Bronchial epithelial cell (primary cell): ENCODE measurements at regions not wholly inside any gene's neighbourhood (a gene's known extent, or its start where the extent isn't known, plus 50 kb on each side); places are given as distances from the start of the nearest gene placed in this dataset.
A peak's percentile ranks its signal among the peaks of the same experiment; 100 is the strongest.

Experiments used
- DNase-seq: peaks from one replicate; pipeline ENCODE4 v3.0.0-alpha.2; 2010; ENCODE audit warnings: low read depth
- FAIRE-seq: peaks from 2 replicates; lab custom pipeline; 2011; peaks lifted over from hg19 to GRCh38; lab: Jason Lieb, UNC
- H3K27me3 ChIP-seq: 2 replicates; pipeline ENCODE4 v1.5.1; 2011; ENCODE audit warnings: low read length; ENCODE audit not compliant: control insufficient read depth, insufficient read depth
- H3K36me3 ChIP-seq: 2 replicates; pipeline ENCODE4 v1.5.1; 2011; ENCODE audit warnings: low read length; ENCODE audit not compliant: control insufficient read depth, insufficient read depth
- H3K4me3 ChIP-seq: 2 replicates; pipeline ENCODE4 v1.5.1; 2011; ENCODE audit warnings: mild to moderate bottlenecking, low read depth, low read length, control low read depth
- CTCF ChIP-seq: IDR thresholded peaks from 2 replicates; pipeline ENCODE4 v1.5.1; 2011; ENCODE audit warnings: mild to moderate bottlenecking, moderate library complexity, low read length, control low read depth, inconsistent platforms; ENCODE audit not compliant: insufficient read depth, severe bottlenecking

DNA sequence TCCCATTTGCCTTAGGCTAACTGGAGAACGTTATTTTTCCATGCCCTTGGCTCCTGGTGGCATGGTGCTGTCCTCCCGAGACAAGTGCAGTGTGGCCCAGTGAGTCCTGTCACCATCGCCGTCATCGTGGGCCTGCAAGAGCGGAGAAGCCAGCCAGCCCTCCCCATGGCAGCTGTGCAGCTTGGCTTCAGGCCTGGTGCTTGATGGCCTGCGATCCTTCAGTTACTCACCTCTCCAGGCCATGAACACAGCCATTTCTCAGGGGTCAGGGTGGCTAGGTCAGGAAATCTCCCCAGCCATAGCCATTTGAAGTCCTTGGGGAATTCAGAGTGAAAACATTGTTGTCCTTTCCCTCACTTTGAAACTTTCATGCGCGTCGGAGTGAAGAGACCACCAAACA, 189.0 kb upstream of the RGMA start:
- no peaks in the 10 kb centered on the region for H3K27me3 ChIP-seq

GRCh38 chr15:93274257-93274656, 185.2 kb upstream of the RGMA start:
- H3K4me3 ChIP-seq: no peak overlapping the region
- no peaks in the 10 kb centered on the region for H3K36me3 ChIP-seq
- FAIRE-seq (no peak), DNase-seq (no peak)
- no peaks in the 10 kb centered on the region for H3K27me3 ChIP-seq
- no peak for TF ChIP-seq CTCF

More for the DNA sequence above, 189.0 kb upstream of the RGMA start:
- no peak for DNase-seq
- no peak for FAIRE-seq
- H3K36me3 ChIP-seq: no peaks in the 10 kb centered on the region
- TF ChIP-seq CTCF: no peak
- no peak overlapping the region for H3K4me3 ChIP-seq

- FAIRE-seq: no peak
- Histone ChIP-seq H3K36me3 (no peaks in the 10 kb centered on the region), H3K4me3 (no peak overlapping the region), H3K27me3 (no peaks in the 10 kb centered on the region)
- no peak for TF ChIP-seq CTCF
- no peak for DNase-seq
Observed at GRCh38 chr15:93271871-93272270, 182.9 kb upstream of the RGMA start.

DNA sequence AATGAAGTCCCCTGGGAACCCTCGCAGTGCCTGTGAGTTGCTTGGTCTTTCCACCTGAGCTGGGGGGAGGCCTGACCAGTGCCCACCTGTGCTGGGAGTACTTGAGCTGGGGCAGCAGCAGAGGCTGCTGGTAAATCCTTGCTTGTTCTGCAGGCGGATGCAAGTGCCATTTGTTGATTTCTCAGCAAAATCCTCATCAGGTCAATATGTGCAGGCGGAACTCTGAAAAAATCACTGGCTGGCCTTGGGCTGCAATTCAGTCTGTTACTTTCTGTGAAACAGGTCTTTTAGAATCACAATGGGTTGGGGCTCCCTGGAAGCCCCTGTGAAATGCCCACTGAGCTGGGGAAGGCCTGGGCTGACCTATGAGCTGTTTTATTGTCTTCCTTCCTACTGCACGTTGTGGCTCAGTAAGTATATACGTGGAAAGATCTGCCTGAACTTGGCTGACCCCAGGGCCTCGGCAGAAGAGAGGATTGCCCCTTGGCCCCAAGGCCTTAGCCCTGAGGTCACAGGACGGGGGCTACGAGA, 182.0 kb upstream of the RGMA start:
- no peak for DNase-seq
- Histone ChIP-seq H3K4me3 (no peak overlapping the region), H3K27me3 (no peaks in the 10 kb centered on the region), H3K36me3 (no peaks in the 10 kb centered on the region)
- FAIRE-seq: no peak
- no peak for TF ChIP-seq CTCF

DNA sequence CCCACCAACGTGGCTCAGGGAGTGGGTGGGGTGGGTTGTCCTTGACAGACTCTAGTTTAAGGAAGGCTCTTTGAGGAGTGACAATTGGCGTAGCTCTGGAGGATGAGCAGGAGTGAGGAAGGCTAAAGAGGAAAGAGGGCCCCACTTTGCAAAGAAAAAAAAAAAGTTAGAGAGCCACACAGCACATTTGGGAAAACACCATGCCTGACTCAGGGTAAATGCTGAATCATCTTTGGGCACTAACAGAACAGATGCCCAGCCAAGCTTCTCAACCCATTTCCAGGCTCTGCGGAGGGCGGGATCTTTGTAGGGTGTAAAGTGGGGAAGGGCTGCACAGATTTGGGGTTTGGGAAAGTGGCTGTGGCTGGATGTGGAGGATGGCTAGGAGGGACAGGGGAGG, 179.1 kb upstream of the RGMA start:
- H3K27me3 ChIP-seq: no peaks in the 10 kb centered on the region
- FAIRE-seq: no peak
- H3K4me3 ChIP-seq: no peak overlapping the region
- TF ChIP-seq CTCF: no peak
- DNase-seq: peak; percentile 4
- H3K36me3 ChIP-seq: no peaks in the 10 kb centered on the region

DNA sequence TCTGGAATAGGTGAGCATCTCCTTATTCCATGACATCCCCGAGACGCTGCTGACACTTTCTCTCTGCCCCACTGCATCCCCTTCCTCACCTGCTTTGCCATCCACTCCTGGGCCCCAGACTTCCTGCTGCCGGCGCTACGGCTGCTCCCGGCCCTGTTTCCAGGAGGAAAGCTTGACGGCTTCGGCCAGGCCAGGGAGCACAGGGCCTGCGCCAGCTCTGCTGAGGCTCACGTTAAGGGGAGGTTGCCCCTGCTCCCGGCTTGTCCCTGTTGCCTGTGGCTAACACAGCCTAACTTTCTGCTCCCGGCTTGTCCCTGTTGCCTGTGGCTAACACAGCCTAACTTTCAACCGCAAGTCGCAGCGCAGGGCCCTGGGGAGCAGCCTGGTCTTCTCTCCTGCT, 177.3 kb upstream of the RGMA start:
- no peak for DNase-seq
- TF ChIP-seq CTCF: no peak
- FAIRE-seq: no peak

More for the DNA sequence above, 177.3 kb upstream of the RGMA start:
- no peaks in the 10 kb centered on the region for H3K36me3 ChIP-seq
- H3K4me3 ChIP-seq: no peak overlapping the region
- no peaks in the 10 kb centered on the region for H3K27me3 ChIP-seq
